CD4-positive, alpha-beta T cell treated with Interleukin-1 beta for 1 hour (primary cell): ENCODE measurements at regions not wholly inside any gene's neighbourhood (a gene's known extent, or its start where the extent isn't known, plus 50 kb on each side); places are given as distances from the start of the nearest gene placed in this dataset.
A peak's percentile ranks its signal among the peaks of the same experiment; 100 is the strongest.
"Not testable (repeated sequence)": the region's sequence is repeated elsewhere in the genome, so short reads cannot be mapped to it uniquely, and the experiment has no call there.

Experiments
- DNase-seq, 2 donors: peaks; one replicate each; pipeline ENCODE4 v3.0.0-alpha.2; 2020 to 2022

- DNase-seq = no peak
These were observed 350.2 kb upstream of the CDH8 start for GRCh38 chr16:62386411-62386810.

GRCh38 chr16:62383941-62384340, 347.7 kb upstream of the CDH8 start:
- no peak for DNase-seq

GRCh38 chr16:62370445-62370844, 334.2 kb upstream of the CDH8 start:
- DNase-seq = no peak

- no peak for DNase-seq
These were observed 327.3 kb upstream of the CDH8 start for GRCh38 chr16:62363501-62363900.

GRCh38 chr16:62353355-62353754, 317.1 kb upstream of the CDH8 start:
- no peak for DNase-seq

GRCh38 chr16:62342216-62342615, 306.0 kb upstream of the CDH8 start:
- no peak for DNase-seq

- DNase-seq = no peak
These were observed 299.1 kb upstream of the CDH8 start for GRCh38 chr16:62335356-62335755.

- no peak for DNase-seq
These were observed 285.4 kb upstream of the CDH8 start for GRCh38 chr16:62321606-62322005.

GRCh38 chr16:62298600-62298999, 262.4 kb upstream of the CDH8 start:
- no peak for DNase-seq

GRCh38 chr16:62294213-62294972, 258.2 kb upstream of the CDH8 start:
- no peak for DNase-seq

- no peak for DNase-seq
These were observed 252.9 kb upstream of the CDH8 start for GRCh38 chr16:62288990-62289629.

GRCh38 chr16:62280506-62280905, 244.3 kb upstream of the CDH8 start:
- DNase-seq = no peak

- DNase-seq = no peak
These were observed 241.7 kb upstream of the CDH8 start for GRCh38 chr16:62277942-62278341.

GRCh38 chr16:62276637-62277036, 240.4 kb upstream of the CDH8 start:
- DNase-seq = no peak

- DNase-seq = no peak
These were observed 235.8 kb upstream of the CDH8 start for GRCh38 chr16:62272035-62272434.

- DNase-seq = no peak
These were observed 225.5 kb upstream of the CDH8 start for GRCh38 chr16:62261760-62262159.

- not testable (repeated sequence) for DNase-seq
These were observed 222.7 kb upstream of the CDH8 start for GRCh38 chr16:62258931-62259435.

GRCh38 chr16:62256406-62256805, 220.2 kb upstream of the CDH8 start:
- DNase-seq = no peak

- no peak for DNase-seq
These were observed 218.6 kb upstream of the CDH8 start for GRCh38 chr16:62254847-62255246.

GRCh38 chr16:62254372-62254771, 218.1 kb upstream of the CDH8 start:
- no peak for DNase-seq

GRCh38 chr16:62253966-62254365, 217.7 kb upstream of the CDH8 start:
- DNase-seq = no peak

- DNase-seq = no peak
These were observed 212.8 kb upstream of the CDH8 start for GRCh38 chr16:62249069-62249468.

GRCh38 chr16:62240722-62241121, 204.5 kb upstream of the CDH8 start:
- DNase-seq = no peak

GRCh38 chr16:62225675-62226074, 189.4 kb upstream of the CDH8 start:
- DNase-seq = peak in 1 of 2 donors; percentile 4
